Endothelial cell of umbilical vein (primary cell): ENCODE measurements at regions not wholly inside any gene's neighbourhood (a gene's known extent, or its start where the extent isn't known, plus 50 kb on each side); places are given as distances from the start of the nearest gene placed in this dataset.
A peak's percentile ranks its signal among the peaks of the same experiment; 100 is the strongest.

Experiments
- BruUV-seq: library from RNA; stranded (reverse); fragments of 400-500 nt; replicated peaks from 2 replicates; lab custom pipeline; 2021; lab: Mats Ljungman, UMichigan
- CTCF ChIA-PET: fragments of 300-600, 350-600 bp; sonication (Branson Sonifier 250); formaldehyde crosslinking; loops from one replicate; lab custom pipeline; 2021; ENCODE audit warnings: antibody characterized with exemption, inconsistent platforms; lab: Charles Lee
- POLR2A ChIA-PET: fragments of 300-600, 350-600 bp; sonication (Branson Sonifier 250); formaldehyde crosslinking; loops from one replicate; lab custom pipeline; 2021; ENCODE audit warnings: antibody characterized with exemption, inconsistent platforms; lab: Charles Lee
- DNase-seq: peaks from one replicate; pipeline ENCODE4 v3.0.0-alpha.2; 2011; ENCODE audit warnings: low read depth, low spot score
- FAIRE-seq: peaks from 2 replicates; lab custom pipeline; 2011; peaks lifted over from hg19 to GRCh38; lab: Jason Lieb, UNC
- H2AFZ ChIP-seq: 2 replicates; pipeline ENCODE4 v1.6.0; 2012; ENCODE audit warnings: low read depth, low read length, control low read depth, inconsistent platforms
- H3K27ac ChIP-seq: 2 replicates; pipeline ENCODE4 v1.5.1; 2011; ENCODE audit warnings: low read depth, mild to moderate bottlenecking, control low read depth, low read length, moderate library complexity; ENCODE audit not compliant: insufficient read depth
- H3K27me3 ChIP-seq, 2 experiments: 2 replicates each; pipeline versions ENCODE4 v1.6.0 to v1.6.1; 2011; ENCODE audit warnings: low read length in 2 of 2, mixed read lengths in 1 of 2; ENCODE audit not compliant: control insufficient read depth in 2 of 2, insufficient read depth in 2 of 2
- H3K36me3 ChIP-seq, 2 experiments: 2 replicates in 1 of 2; 3 replicates in 1 of 2; pipeline ENCODE4 v1.5.1; 2011; ENCODE audit warnings: low read length in 2 of 2, mild to moderate bottlenecking in 1 of 2, moderate library complexity in 1 of 2; ENCODE audit not compliant: control insufficient read depth in 2 of 2, insufficient read depth in 2 of 2; ENCODE audit errors: extremely low read depth in 1 of 2
- H3K4me1 ChIP-seq: 3 replicates; pipeline ENCODE4 v1.5.1; 2011; ENCODE audit warnings: mild to moderate bottlenecking, low read length; ENCODE audit not compliant: control insufficient read depth, insufficient read depth; ENCODE audit errors: extremely low read depth
- H3K4me2 ChIP-seq: 2 replicates; pipeline ENCODE4 v1.6.1; 2011; ENCODE audit warnings: low read length, control low read depth, mixed read lengths; ENCODE audit not compliant: insufficient read depth
- H3K4me3 ChIP-seq, 3 experiments: fragments of 200-600 bp in 1 of 3; sonication (generic), shearing (Covaris generic) in 1 of 3; replicated peaks in 1 of 3; 2 replicates each; pipeline ENCODE4 v1.5.1; 2011 to 2016; ENCODE audit warnings: control low read depth in 3 of 3, low read length in 3 of 3, mild to moderate bottlenecking in 2 of 3, inconsistent platforms in 1 of 3, low read depth in 1 of 3, moderate library complexity in 1 of 3; ENCODE audit not compliant: insufficient read depth in 1 of 3
- H3K79me2 ChIP-seq: 2 replicates; pipeline ENCODE4 v1.6.0; 2012; ENCODE audit warnings: low read length, inconsistent platforms; ENCODE audit not compliant: control insufficient read depth, insufficient read depth
- H3K9ac ChIP-seq: replicated peaks from 2 replicates; pipeline ENCODE3; 2011; ENCODE audit warnings: low read length, control low read depth; ENCODE audit not compliant: insufficient read depth; ENCODE audit errors: extremely low read depth
- H3K9me1 ChIP-seq: replicated peaks from 3 replicates; pipeline ENCODE4 v1.6.0; 2011; ENCODE audit warnings: mild to moderate bottlenecking, low read length; ENCODE audit not compliant: control insufficient read depth, insufficient read depth; ENCODE audit errors: extremely low read depth
- H3K9me3 ChIP-seq: replicated peaks from 2 replicates; pipeline ENCODE4 v1.5.1; 2012; ENCODE audit warnings: low read length, inconsistent platforms; ENCODE audit not compliant: control insufficient read depth, insufficient read depth
- H4K20me1 ChIP-seq: replicated peaks from 2 replicates; pipeline ENCODE3; 2011; ENCODE audit warnings: mild to moderate bottlenecking, low read length; ENCODE audit not compliant: control insufficient read depth, insufficient read depth; ENCODE audit errors: extremely low read depth
- CTCF ChIP-seq, 2 donors: IDR thresholded peaks; 1 replicate in 1 of 2; 2 replicates in 1 of 2; pipeline ENCODE4 v1.5.1; 2011; ENCODE audit warnings: low read length in 2 of 2, mild to moderate bottlenecking in 2 of 2, moderate library complexity in 2 of 2, control low read depth in 1 of 2, inconsistent platforms in 1 of 2, low read depth in 1 of 2; ENCODE audit not compliant: insufficient read depth in 1 of 2; ENCODE audit errors: extremely low read depth in 1 of 2
- EZH2 ChIP-seq: IDR thresholded peaks from 2 replicates; pipeline ENCODE4 v1.6.1; 2012; ENCODE audit warnings: borderline replicate concordance, low read depth, mild to moderate bottlenecking, moderate library complexity, low read length, inconsistent platforms; ENCODE audit not compliant: severe bottlenecking
- FOS ChIP-seq: IDR thresholded peaks from 2 replicates; pipeline ENCODE4 v1.6.1; 2011; ENCODE audit warnings: mild to moderate bottlenecking, low read length, moderate library complexity, borderline replicate concordance; ENCODE audit not compliant: insufficient read depth
- GATA2 ChIP-seq: IDR thresholded peaks from 2 replicates; pipeline ENCODE4 v1.7.0; 2011; ENCODE audit warnings: low read depth, mild to moderate bottlenecking, moderate library complexity, mixed read lengths, low read length; ENCODE audit not compliant: insufficient read length, insufficient read depth
- JUN ChIP-seq: IDR thresholded peaks from 2 replicates; pipeline ENCODE4 v1.6.1; 2011; ENCODE audit warnings: borderline replicate concordance, low read depth; ENCODE audit not compliant: insufficient read length, insufficient read depth
- MAX ChIP-seq: IDR thresholded peaks from 2 replicates; pipeline ENCODE4 v1.6.1; 2011; ENCODE audit not compliant: insufficient read depth, insufficient read length
- POLR2A ChIP-seq: IDR thresholded peaks from 2 replicates; pipeline ENCODE4 v1.6.1; 2012; ENCODE audit warnings: low read depth, mild to moderate bottlenecking, control low read depth, low read length
- POLR2AphosphoS5 ChIP-seq: IDR thresholded peaks from 2 replicates; pipeline ENCODE4 v1.6.1; 2012; ENCODE audit warnings: low read depth, mild to moderate bottlenecking, control low read depth, low read length, moderate library complexity; ENCODE audit not compliant: insufficient read depth
- dilution Hi-C: fragments of 300-500 bp; cut with MboI; formaldehyde crosslinking; loops from one replicate; pipeline ENCODE4 v1.15.0; 2019; ENCODE audit warnings: low sequenced_read_pairs; ENCODE audit not compliant: extremely low pct_ligation_motif_present
- intact Hi-C: fragments of 100-400 bp; cut with micrococcal nuclease; formaldehyde crosslinking; loops from one replicate; pipeline ENCODE4 v1.10.0; 2022

GRCh38 chr7:17600340-17600752, 301.9 kb downstream of the AHR start:
- no TSS peak for BruUV-seq
- H3K4me3 ChIP-seq: no peak overlapping the region
- H3K27ac ChIP-seq: peak overlapping the region; percentile 26
- DNase-seq (peak; percentile 80), FAIRE-seq (peak; percentile 43)
- no peaks in the 10 kb centered on the region for H4K20me1 ChIP-seq
- intact Hi-C loops: no loop called here
- ChIA-PET CTCF (interaction anchor here (1.0 to 1.5 kb wide), 3 partner anchors 12 to 237 kb away, joined by 3 to 4 read pairs (median 3); no protein-coding TSS in a partner anchor), POLR2A (no interaction called here)
- TF ChIP-seq MAX (no peak), EZH2 (no peak), JUN (peak; percentile 79), POLR2A (no peak), POLR2AphosphoS5 (peak; percentile 65), FOS (peak; percentile 93), GATA2 (peak; percentile 24), CTCF (IDR thresholded peaks at IDR 0.05; ENCODE audit: extremely low read depth in 1 of 2, insufficient read depth in 1 of 2, low read depth in 1 of 2, low read length in 2 of 2) (no peak)
- no peak overlapping the region for H3K4me2 ChIP-seq
- dilution Hi-C loops: no loop called here
- H3K9me3 ChIP-seq: no peaks in the 10 kb centered on the region
- H3K4me1 ChIP-seq: peaks cover 9% of the 10 kb centered on the region
- no peaks in the 10 kb centered on the region for H3K9me1 ChIP-seq
- no peaks in the 10 kb centered on the region for H3K27me3 ChIP-seq
- H3K9ac ChIP-seq: no peak overlapping the region
- no peaks in the 10 kb centered on the region for H3K36me3 ChIP-seq
- H3K79me2 ChIP-seq: no peaks in the 10 kb centered on the region
- peak overlapping the region; percentile 6 for H2AFZ ChIP-seq
